ENCODE measurements at regions not wholly inside any gene's neighbourhood (a gene's known extent, or its start where the extent isn't known, plus 50 kb on each side); places are given as distances from the start of the nearest gene placed in this dataset.

DNA sequence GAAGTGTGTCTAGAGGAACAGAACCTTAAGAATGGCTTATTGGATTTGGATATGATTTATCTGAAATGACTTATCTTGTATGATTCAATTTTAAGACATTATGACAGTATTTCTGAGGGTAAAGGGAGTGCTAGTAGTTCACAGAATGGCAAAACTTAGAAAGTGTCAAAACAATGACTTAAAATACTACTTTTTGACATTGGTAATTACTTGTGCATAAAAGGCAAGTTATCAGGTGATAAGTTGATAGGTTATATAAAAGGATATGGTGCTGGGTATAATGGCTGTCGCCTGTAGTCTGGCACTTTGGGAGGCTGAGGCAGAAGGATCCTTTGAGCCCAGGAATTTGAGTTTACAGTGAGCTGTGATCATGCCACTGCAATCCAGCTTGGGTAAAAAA lies 494.4 kb downstream of the CDH9 start:
- TF ChIP-seq, protein P1, sequence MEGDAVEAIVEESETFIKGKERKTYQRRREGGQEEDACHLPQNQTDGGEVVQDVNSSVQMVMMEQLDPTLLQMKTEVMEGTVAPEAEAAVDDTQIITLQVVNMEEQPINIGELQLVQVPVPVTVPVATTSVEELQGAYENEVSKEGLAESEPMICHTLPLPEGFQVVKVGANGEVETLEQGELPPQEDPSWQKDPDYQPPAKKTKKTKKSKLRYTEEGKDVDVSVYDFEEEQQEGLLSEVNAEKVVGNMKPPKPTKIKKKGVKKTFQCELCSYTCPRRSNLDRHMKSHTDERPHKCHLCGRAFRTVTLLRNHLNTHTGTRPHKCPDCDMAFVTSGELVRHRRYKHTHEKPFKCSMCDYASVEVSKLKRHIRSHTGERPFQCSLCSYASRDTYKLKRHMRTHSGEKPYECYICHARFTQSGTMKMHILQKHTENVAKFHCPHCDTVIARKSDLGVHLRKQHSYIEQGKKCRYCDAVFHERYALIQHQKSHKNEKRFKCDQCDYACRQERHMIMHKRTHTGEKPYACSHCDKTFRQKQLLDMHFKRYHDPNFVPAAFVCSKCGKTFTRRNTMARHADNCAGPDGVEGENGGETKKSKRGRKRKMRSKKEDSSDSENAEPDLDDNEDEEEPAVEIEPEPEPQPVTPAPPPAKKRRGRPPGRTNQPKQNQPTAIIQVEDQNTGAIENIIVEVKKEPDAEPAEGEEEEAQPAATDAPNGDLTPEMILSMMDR (IDR thresholded peaks at IDR 0.05) = no peak
- TF ChIP-seq POLR2A (IDR thresholded peaks at IDR 0.05) = no peak

All from tibial nerve (tissue), 3 donors.